ENCODE measurements at regions not wholly inside any gene's neighbourhood (a gene's known extent, or its start where the extent isn't known, plus 50 kb on each side); places are given as distances from the start of the nearest gene placed in this dataset.
"Not testable (repeated sequence)": the region's sequence is repeated elsewhere in the genome, so short reads cannot be mapped to it uniquely, and the experiment has no call there.

DNA sequence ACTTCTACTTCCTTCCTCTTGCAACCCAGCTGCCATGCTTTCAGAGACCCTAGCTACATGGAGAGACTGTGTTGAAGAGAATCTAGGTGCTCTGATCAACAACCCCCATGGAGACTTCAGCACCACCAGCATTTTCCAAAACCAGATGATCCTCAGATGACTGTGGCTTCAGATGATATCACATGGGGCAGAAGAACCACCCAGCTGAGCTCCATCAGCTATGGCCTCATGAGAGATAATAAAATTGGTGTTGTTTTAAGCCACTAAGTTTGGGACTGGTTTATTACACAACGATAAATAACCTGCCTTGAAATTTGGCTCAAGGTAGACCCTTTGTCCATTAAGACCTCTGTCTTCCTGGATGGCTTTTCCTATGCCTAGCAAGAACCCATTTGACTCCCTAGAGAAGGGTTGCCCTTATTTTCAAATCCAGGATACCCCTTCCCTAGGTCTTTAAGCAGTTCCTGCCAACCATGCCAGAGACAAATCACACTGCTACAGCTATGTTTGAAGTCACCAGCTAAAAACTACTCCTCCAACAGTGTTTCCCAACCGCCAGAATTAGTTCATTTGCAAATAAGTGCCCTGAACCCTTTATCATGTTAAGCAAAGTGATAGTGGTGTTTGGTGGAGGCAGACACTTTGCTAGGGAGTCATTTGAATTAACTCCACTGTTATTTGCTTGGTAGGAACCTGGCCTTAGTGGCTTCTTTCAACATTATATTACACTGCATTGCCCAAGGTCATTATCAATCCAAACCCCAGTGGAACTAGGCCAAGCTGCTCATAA, 136.9 kb upstream of the PALS2 start:
- no peak for DNase-seq

DNA sequence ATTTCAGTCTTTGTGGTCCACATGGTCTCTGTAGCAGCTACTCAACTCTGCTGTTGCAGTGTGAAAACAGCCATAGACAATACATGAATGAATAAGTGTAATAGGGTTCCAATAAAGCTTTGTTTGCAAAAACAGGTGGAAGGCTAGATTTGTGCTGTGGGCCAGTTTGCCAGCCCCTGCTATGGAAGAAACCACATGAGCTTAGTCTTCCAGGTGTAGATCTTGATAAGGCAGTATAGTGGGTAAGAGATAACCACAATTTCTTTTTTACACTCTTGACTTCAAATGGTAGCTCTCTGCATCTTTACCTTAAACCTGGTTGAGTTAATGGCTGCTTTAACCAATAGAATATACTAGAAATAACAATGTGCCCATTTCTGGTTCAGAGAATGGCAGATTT, 135.0 kb upstream of the PALS2 start:
- no peak for DNase-seq

DNA sequence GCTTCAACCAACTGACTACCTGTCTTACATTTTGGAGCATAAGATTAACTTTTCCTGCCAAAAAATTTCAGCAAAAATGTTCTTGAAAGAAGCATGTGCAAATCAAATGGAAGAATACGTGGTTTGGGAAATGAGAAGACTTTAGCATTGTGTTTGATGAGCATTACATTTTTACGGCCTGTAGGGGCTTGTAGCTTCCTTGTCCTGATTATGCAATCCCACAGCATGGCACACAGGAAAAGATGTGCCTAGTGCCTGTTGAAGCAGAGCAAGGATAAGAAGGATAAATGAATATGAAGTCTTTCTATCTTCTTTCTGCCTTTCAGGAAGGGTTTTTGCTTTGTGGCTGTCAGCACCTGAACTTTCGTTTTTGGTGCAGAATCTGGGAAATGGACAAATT, 134.1 kb upstream of the PALS2 start:
- DNase-seq, result not testable (repeated sequence)

DNA sequence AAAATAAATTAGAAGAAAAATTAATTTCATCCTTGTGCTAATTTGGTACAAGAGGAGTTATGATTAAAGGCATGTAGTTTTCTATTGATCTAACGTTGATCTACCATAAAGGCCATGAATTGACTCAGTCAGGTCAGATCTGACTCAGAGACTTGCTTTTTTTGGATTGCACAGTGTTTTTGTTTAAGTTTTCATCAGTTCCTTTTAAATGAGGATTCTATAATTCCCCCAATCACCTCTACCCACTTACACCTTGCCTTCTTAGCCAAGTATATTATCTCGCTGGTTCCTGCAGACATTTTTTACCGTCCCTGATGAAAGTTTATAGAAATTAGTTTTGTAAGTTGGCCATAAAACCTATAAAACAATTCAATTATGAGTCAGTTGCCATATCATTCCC, 132.4 kb upstream of the PALS2 start:
- no peak for DNase-seq

DNA sequence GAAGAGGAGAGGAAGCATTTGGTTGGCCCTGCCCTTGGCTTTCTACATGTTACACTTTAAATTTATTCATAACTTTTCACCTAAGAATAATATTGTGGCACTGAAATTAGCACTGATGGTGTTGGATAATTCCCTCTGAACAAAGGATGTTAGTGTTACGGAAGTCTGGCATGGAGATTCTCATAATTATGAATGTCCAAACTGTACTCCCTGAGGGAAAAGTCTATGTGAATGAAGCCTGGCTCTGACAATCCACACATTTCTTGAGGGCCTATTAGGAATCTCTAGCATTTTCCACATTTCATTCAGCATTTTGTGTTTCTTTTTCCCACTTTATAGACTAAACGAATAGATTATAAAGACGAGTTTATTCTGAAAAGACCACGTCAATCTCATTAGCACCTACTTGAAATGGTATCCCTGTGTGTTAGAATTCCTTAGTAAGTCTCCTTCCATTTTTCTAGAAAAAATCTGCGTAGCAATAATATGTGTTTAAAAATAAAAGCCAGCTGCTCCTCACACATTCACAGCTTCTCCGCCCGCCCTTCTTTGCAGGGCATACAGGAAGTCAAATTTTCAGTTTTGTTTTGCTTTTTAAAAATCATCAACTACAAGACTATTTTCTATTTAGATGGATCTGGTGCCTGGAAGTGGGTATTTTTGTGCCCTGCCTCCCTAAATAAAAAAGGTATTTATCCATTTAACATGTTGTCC, 131.8 kb upstream of the PALS2 start:
- no peak for DNase-seq

DNA sequence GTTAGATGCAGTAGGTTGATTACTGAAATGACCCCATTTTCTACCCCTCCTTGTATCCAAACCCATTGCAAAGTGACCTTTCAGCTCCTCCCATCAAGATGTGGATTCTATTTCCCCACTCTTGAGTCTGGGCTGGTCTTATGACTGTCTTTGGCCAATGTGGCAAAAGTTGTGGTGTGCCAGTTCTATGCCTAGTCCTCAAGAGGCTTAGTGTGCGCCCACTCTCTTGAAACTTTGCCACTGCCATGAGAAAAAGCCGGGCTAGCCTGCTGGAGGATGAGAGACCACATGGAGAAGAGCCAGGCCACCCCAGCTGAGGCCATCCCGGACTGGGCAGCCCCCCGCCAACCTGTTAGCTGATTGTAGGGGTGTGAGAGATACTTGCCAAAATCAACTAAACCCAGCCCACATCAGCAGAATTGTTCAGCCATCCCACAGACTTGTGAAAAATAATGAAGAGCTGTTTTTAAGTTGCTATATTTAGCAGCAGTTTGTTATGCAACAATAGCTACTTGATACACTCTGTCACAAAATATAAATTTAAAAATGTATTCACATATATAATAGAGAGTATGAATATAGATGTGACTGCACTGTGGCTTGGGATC, 131.0 kb upstream of the PALS2 start:
- no peak for DNase-seq

DNA sequence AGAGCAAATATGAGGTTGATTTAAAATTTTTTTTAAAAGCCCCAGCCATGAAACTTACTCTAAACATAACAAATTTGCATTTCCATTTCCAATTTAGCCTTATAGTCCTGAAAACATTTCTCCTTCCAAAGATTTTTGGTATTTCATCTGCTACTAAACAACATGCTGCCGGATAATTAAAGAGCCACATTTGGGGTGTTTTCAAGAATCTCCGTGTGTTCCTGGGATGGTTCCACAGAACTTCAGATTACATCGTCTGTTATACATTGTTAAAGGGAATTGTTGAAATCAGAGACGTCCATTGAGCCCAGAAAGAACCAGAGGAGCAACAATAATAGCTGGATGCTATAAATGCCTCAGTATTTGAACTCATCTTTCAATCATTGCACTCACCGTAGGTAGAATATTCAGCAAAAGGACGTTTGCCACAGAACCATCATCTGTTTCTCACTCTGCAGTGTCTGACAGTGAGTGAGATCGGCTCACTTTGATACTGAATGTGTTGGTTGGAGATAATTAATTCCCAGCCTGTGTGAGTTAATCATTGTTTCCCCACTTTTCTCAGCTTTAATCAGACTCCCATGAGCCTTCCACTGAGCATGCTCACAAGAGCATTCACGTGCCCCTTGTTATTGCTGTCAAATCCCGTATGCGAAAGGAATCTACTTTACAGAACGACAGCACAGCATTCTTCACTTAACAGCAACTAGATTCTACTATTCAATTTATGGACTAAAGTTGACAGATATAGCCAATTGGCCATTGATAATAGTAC, 128.4 kb upstream of the PALS2 start:
- DNase-seq, result no peak

DNA sequence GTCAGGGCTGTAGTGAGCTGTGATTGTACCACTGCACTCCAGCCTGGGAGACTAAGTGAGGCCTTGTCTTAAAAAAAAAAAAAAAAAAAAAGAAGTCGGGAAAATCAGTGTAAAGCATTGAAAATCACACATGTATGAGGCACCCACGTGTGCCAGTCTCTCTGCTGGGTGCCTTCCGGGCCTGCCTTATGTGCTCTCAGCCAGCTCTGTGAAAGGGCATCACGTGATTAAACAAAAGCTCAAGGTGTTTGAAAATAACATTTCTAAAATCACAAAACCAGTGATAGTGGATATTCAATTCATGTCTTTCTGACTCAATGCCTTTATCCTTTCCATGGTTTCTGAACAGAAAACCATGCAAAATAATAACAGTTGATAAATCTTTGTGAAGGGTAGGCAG, 125.2 kb upstream of the PALS2 start:
- no peak for DNase-seq

DNA sequence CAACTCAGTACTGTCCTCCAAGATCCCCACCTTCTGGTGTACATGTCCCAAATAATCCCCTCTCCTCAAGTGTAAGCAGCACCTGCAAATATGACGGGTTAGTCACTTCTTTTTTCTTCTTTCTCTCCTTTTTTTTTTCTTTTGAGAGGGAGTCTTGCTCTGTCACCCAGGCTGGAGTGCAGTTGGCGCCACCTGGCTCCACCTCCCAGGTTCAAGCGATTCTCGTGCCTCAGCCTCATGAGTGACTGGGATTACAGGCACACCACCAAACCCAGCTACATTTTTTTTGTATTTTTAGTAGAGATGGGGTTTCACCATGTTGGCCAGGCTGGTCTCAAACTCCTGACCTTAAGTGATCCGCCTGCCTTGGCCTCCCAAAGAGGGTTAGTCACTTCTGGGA, 123.8 kb upstream of the PALS2 start:
- DNase-seq, result not testable (repeated sequence)

DNA sequence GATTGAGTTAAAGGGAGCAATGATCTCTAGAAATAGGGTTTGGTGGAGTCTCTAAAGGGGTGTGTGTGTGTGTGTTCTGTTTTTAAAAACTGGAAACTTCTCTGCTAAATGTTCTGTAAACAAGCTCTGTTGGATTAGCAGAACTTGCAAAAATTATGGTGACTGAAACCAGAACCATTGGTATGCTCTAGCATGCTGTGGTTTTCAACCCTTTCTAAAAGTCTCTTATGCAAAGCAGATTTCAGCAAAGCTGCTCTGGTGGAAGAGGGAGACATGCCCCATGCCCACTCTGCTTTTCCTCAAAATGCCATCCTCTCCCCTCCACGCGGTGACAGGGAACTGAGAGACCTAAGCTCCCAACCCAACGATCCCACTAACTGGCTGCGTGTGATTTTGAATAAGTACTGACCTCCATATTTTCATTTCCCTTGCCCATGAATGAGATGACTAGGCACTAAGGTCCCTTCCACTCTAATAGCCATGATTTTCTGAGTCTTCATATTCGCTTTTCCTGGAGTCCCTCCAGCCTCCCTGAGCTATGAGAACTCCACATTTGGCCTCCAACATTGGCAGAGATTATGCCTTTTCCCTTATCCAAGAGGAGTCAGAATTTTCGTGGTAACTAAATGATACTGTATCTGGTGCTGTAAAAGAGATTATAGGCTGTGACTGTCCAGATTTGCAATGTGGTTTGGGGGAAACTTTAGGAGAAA, 117.3 kb upstream of the PALS2 start:
- DNase-seq, result no peak

DNA sequence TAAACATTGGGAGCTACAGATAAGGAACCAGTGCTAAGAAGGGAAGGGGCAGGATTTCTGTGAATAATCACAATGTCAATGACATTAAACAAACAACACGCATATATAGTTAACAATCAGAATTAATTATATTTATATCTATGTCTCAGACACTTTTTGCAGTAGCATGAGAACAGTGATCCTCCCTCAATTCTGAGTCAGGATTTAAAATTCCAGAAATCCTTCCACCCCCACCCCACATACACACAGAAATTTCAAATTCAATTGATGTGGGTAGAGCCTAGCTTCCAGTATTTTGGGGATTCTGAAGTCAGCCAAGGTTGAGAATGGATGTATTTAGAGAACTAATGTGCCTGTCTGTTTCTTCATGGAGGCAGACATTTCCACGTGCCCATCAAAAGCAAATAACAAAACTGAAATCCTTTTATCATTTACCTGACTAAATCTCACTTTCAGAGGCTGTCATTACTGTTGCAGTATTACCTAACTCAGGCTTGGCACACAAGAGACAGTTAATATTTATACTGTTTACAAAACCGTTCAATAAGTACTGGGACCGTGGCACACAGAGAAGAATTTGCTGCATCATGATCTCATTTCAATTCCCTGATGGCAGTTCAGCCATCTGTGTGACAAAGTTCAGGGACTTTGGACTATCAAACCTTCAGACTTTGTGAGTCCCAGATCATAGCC, 116.6 kb upstream of the PALS2 start:
- no peak for DNase-seq

DNA sequence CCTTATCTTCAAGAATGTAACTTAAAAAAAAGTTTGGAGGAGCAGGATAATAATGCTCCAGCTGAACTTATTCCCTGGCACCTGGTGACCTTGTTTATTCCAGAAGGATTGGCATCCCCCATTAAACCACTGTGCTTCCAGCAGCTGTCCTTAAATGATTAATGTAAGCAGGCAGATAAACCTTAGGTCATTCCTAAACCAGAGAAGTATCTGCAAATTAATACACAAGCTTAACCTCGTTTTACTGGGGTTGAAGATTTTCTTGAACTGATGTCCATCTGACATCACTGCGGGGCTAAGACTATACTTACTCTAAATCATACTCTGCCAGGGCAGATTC, 116.1 kb upstream of the PALS2 start:
- no peak for DNase-seq

DNA sequence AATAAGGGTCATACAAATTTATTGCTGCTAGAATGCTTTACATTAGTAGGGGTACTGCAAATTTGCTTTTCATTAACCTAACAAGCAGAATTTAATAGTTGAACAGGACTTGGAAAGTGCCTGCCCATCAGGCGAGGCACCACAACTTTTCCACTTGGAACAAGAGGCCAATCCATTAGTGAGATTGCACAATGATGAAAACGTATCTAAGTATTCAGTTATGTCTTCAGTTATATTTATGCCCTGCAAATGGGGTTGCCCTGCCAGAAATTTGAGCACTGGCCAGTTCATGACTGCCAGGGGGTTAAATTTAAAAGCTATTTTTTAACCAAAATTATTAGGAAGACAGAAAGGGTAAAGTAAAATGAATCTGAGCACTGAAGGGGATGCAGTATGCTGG, 111.1 kb upstream of the PALS2 start:
- no peak for DNase-seq

DNA sequence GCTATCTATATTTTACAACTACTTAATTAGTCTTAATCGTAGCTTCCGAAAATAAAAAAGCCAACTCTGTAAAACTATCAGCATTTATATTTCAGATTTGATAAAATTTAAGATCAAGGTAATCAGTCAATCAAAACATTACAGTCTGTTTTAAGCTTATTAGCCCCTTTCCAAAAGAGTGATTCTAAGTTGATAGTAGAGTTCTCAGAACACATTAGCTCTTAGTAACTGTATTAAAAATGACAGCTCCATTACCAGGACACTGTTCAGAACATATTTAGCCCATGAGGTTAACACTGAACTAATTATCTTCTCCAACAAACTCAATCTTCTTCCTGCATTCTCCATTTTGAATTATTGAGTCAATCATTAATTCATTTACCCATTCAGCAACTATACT, 110.3 kb upstream of the PALS2 start:
- no peak for DNase-seq

DNA sequence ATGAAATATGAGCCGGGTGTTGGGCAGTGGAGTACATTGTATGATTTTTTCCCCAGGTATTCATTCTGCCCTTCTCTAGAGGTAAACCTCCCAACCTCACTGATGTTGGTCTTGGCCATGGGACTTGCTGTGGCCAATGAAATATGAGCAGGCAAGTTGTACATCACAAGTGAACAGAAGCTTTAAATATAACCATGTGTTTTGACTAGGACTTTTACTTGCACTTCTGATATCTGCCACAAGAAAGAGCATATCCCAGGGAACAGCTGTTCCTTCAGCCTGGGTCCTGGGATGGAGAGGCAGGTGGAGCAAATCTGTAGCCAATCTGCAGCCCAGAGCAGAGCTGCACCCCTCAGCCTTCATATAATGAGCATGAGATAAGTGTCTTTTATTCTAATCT, 109.8 kb upstream of the PALS2 start:
- DNase-seq, result no peak

DNA sequence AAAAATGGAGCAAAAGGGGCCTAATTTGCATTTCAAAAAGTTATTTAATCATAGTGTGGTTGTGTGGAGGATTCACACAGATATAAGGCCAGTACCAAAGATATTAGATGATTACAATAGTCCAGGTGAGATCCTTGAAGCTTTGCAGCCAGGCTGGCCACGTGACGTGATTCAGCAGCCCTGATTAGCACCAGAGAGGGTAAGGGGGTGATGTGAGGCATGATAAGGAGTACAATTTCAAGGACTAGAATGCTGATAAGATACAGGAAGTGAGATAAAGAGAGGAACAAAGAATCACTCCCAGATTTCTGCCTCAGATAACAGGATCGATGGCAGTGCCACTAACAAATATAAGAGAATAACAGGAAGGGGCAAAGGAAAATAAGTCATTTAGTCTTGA, 108.4 kb upstream of the PALS2 start:
- no peak for DNase-seq

DNA sequence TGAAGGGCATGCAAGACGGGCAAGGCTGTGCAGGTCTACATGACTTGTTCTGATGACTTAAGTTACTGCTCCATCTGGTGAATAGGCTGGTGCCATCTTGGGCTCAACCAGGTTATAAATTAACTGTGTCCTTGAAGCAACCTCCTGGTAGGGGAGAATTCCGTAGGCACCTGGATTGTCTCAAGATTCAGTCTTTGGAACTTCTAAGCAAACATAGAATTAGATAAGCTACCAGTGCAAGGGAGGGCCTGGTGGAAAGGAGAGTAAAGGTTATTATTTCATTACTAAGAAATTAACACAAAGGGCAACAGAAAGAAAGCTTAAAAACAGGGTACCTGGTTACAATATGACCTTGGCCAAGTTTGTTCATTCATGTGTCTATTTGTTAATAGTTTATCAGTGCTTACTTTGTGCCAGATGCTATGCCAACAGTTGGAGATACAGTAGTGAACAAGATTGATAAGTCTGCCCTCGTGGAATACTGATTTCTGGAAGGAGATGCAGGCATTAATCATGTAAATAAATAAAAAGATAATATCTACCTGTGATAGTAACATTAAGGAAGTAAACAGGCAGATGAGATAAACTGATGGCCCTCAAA, 107.0 kb upstream of the PALS2 start:
- DNase-seq, result no peak

DNA sequence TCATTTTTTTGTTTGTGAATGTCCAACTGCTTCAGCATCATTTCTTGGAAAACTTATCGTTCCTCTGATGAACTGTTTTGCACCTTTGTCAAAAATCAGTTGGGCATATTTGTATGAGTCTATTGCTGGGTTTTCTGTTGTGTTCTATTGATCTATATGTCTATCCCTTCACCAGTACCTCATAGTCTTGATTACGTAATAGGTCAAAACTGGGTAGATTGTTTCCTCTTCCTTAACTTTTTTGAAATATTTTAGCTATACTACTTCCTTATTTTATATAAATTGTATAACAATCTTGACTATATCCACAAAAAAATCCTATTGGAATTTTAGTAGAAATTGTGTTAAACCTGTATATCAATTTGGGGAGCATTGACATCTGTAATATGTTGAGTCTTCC, 104.1 kb upstream of the PALS2 start:
- DNase-seq, result no peak

DNA sequence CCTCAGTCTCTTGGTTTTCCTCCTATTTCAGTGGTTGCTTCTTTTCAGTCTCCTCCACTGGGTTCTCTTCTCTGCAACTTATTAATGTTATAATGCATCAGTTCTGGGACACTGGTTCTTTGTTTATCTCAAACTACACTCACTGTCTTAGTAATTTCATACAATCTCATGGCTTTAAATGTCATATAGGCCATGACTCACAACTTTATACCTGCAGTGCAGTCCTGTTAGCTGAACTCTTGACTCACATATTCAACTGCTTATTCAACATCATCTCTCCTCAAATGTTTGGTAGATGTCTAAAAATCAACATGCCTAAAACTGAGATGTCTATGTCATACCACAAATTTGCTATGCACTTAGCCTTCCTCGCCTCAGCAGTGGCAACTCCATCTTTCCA, 101.2 kb upstream of the PALS2 start:
- no peak for DNase-seq

DNA sequence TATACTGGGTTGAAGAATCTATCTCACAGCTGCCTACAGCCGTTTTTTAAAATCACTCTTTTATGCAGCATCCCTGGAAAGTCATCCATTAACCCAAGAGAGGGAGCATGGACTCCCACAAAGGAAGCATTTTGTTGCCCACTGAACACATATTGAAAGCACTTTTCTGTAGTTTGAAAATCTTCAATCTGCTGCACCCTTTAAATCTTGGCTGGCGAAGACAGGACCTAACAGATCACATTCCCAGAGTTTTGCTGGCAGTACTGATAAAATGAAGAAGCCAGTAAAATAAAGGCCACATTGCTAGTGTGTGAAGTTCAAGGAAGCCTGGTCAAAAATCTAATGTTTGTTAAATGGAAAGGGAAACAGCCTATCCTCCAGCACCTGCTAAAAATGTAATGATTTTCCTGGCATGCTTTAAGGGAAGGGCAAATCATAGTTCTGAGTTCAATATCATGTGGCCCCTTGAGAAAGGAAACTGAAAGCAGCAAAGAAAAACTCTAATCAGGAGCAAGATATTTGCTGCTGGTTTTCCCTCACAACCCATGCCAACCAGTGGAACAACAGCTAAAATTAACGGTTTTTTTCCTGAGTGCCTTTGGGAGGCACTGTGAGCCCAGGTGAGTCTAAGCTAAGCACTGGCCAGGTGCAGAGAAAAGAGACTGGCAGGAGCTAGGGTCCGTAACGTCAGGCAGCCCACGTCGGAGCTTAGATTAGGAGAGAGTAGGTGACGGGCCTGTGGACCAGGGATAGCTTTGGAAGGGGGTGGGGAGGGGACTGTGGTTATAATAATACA, 97.9 kb upstream of the PALS2 start:
- DNase-seq, result no peak

DNA sequence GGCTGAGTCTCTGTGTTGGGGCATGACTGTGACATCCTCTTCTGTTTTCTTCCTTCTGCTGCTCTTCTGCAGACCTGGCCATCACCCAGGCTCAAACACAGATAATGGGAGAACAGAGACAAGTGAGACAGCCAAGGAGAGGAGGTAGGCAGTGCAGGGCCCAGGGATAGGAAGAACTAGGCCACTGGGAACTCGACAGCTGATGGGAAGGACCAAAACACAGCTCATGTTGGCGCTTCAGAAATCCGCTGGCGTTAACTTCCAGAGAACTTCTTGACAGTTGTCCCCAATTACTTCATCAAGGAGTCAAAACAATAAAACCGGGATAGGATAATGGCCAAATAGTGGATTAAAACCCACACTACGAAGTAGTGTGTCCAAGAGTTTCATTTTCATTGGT, 97.0 kb upstream of the PALS2 start:
- DNase-seq, result no peak
